ENCODE measurements at regions not wholly inside any gene's neighbourhood (a gene's known extent, or its start where the extent isn't known, plus 50 kb on each side); places are given as distances from the start of the nearest gene placed in this dataset.
"Not testable (repeated sequence)": the region's sequence is repeated elsewhere in the genome, so short reads cannot be mapped to it uniquely, and the experiment has no call there.

DNA sequence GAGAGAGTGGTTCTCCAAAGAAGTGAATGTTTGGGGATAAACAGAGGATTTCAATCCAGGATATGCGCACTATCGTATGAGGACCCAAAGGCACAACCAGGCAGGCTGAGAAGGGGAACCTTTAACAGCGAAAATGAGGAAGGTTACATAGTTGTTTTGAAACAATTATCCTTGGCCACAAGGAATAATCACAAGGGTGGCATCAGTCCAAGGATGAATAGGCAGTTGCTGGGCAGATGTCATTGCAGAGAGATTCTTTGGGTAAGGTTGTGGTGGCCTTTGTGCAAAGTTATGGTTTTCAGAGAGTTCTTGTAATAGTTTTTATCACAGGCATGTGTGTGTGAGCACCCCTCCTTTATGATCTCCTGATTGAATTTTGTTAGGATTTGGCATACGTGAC, 58.9 kb upstream of the NBPF20 start:
- intact Hi-C loops (cut with DNase I); DNase-seq: not testable (repeated sequence)

DNA sequence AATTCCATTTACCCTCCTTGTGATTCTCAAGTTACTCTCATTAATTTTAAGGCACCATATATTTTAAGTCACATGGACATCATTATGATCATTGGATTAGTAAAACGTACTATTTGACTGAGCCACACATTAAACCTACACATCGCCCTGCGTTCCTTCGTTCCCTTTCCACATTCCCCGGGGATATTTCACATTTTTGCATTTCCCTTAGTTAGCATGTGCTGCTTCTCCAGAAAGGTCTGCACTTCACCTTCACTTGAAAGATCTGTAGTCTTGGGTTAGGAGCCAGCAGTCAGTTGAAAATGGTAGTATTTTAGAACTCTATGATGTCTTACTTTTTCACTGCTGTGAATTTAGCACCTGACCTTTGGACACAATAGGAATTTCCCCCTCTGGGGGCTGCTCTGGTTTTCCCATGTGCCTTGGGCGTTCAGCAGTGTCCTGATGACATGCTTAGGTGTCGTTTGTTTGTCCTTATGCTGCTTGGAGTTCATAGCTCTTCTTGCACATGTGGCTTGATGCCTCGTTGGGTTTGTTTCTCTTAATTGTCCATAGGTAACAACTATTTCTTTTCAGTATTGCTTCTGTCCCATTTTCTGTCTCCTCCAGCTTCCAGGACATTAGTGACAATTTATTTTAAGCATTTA, 56.9 kb upstream of the NBPF20 start:
- DNase-seq; intact Hi-C loops (cut with DNase I): not testable (repeated sequence)

DNA sequence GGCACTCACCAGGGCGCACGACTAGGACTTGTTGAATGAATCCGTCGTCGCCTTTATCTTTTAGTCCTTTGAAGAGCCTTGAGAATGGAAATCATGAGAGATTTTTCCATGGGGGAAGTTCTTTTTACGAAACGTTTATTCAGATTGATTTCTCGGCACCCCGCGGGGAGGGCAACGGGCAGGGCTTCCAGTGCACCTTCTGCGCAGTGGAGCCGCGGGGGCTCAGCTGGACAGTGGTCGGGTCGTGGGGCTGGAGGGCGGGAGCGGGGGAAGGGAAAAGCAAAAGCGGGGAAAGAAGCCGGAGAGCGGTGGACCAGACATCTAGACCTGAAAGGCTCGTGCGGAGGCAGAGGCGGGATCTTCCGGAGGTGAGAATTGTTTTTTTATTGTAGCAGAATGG, 50.6 kb upstream of the NBPF20 start:
- DNase-seq; intact Hi-C loops (cut with DNase I): not testable (repeated sequence)

DNA sequence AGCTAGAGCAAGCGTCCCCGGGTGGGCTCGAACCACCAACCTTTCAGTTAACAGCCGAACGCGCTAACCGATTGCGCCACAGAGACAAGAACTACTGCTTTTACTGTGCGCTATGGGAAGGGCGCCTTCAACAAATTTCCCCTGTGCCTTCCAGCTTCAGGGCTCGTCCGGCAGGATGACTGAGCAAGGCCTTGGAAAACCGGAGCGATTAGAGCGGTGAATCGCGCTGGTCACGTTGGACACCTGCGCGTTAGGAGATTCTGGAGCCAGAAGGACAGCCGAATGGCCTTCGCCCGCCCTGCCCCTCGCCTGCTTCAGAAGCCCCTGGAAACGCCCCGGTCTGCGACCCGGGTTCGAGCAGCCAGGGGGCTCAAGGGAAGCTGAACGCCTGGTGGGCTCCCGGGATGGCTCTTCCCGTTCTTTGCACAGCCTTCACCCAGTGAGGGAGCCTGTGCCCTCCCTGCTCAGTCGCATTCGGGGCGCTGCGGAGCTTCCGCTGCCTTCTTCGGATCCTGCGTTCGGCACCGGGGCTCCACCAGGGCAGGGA, 50.0 kb upstream of the NBPF20 start:
- intact Hi-C loops (cut with DNase I): not testable (repeated sequence)

More for the DNA sequence above, 50.0 kb upstream of the NBPF20 start:
- DNase-seq: peak in 4 of 10 donors; percentile 17 to 89 (median 74)
